H1 (cell line): ENCODE measurements at regions not wholly inside any gene's neighbourhood (a gene's known extent, or its start where the extent isn't known, plus 50 kb on each side); places are given as distances from the start of the nearest gene placed in this dataset.

ENCODE experiments used
- BRCA1 ChIP-seq: IDR thresholded peaks from 2 replicates; pipeline ENCODE4 v1.6.1; 2012; ENCODE audit warnings: low read depth, low read length, improper control_type of control experiment
- CBX8 ChIP-seq: fragments of 300-800, 300-1000 bp; sonication (generic); IDR thresholded peaks from 2 replicates; pipeline ENCODE4 v1.7.1; 2016; ENCODE audit warnings: low read depth, low read length, borderline replicate concordance
- HDAC6 ChIP-seq: IDR thresholded peaks from one replicate; pipeline ENCODE4 v1.7.1; 2012; ENCODE audit warnings: low read depth, mild to moderate bottlenecking, inconsistent platforms, low read length, moderate library complexity
- JUN ChIP-seq: IDR thresholded peaks from 2 replicates; pipeline ENCODE4 v1.6.1; 2011; ENCODE audit warnings: low read depth, mild to moderate bottlenecking, improper control_type of control experiment, low read length
- NANOG ChIP-seq: IDR thresholded peaks from 2 replicates; pipeline ENCODE4 v1.6.1; 2011; ENCODE audit warnings: low read length, low read depth, mild to moderate bottlenecking, inconsistent platforms; ENCODE audit not compliant: insufficient read depth, poor library complexity, severe bottlenecking
- PHF8 ChIP-seq: fragments of 200-600 bp; sonication (generic); conservative IDR thresholded peaks from 2 replicates; pipeline ENCODE4 v1.7.1; 2012; ENCODE audit warnings: low read depth, mild to moderate bottlenecking, inconsistent platforms, low read length, moderate library complexity
- SP2 ChIP-seq: IDR thresholded peaks from 2 replicates; pipeline ENCODE4 v1.6.1; 2012; ENCODE audit warnings: mild to moderate bottlenecking, low read length, inconsistent platforms
- SRF ChIP-seq: IDR thresholded peaks from 2 replicates; pipeline ENCODE4 v1.6.1; 2011; ENCODE audit warnings: mild to moderate bottlenecking, low read depth, low read length, moderate library complexity
- TBP ChIP-seq: IDR thresholded peaks from 2 replicates; pipeline ENCODE4 v1.6.1; 2011; ENCODE audit warnings: low read depth, low read length, improper control_type of control experiment
- ZNF274 ChIP-seq: IDR thresholded peaks from 2 replicates; pipeline ENCODE4 v1.7.0; 2012; ENCODE audit warnings: low read length, borderline replicate concordance; ENCODE audit errors: extremely low read depth
- TF ChIP-seq, protein P1 (sequence below): fragments of 300-600 bp; sonication (generic); IDR thresholded peaks from 2 replicates; pipeline ENCODE4 v1.7.1; 2012; ENCODE audit warnings: low read length, moderate library complexity, mild to moderate bottlenecking, inconsistent platforms; ENCODE audit not compliant: insufficient replicate concordance
- TF ChIP-seq, protein P2 (sequence below): IDR thresholded peaks from 2 replicates; pipeline ENCODE4 v1.6.1; 2012; ENCODE audit warnings: inconsistent platforms

DNA sequence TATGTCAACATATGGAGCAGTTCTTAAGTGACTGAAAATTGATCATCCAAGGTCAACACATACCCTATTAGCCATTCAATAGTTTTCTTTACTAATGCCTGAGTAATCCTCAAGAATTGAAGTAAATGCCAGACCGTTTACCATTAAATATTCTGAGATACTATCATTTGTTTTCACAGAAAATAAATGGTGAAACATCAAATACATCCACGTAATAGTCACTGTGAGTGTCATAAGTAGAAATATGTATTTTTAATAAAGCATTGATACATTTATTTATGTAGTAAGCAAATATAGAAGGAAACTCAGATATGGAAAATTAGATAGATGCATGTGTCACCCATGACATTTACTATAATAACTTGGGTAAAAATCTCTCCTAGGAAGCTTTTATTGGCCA lies 927.8 kb upstream of the NRXN1 start (continued):
- TF ChIP-seq, protein P1, sequence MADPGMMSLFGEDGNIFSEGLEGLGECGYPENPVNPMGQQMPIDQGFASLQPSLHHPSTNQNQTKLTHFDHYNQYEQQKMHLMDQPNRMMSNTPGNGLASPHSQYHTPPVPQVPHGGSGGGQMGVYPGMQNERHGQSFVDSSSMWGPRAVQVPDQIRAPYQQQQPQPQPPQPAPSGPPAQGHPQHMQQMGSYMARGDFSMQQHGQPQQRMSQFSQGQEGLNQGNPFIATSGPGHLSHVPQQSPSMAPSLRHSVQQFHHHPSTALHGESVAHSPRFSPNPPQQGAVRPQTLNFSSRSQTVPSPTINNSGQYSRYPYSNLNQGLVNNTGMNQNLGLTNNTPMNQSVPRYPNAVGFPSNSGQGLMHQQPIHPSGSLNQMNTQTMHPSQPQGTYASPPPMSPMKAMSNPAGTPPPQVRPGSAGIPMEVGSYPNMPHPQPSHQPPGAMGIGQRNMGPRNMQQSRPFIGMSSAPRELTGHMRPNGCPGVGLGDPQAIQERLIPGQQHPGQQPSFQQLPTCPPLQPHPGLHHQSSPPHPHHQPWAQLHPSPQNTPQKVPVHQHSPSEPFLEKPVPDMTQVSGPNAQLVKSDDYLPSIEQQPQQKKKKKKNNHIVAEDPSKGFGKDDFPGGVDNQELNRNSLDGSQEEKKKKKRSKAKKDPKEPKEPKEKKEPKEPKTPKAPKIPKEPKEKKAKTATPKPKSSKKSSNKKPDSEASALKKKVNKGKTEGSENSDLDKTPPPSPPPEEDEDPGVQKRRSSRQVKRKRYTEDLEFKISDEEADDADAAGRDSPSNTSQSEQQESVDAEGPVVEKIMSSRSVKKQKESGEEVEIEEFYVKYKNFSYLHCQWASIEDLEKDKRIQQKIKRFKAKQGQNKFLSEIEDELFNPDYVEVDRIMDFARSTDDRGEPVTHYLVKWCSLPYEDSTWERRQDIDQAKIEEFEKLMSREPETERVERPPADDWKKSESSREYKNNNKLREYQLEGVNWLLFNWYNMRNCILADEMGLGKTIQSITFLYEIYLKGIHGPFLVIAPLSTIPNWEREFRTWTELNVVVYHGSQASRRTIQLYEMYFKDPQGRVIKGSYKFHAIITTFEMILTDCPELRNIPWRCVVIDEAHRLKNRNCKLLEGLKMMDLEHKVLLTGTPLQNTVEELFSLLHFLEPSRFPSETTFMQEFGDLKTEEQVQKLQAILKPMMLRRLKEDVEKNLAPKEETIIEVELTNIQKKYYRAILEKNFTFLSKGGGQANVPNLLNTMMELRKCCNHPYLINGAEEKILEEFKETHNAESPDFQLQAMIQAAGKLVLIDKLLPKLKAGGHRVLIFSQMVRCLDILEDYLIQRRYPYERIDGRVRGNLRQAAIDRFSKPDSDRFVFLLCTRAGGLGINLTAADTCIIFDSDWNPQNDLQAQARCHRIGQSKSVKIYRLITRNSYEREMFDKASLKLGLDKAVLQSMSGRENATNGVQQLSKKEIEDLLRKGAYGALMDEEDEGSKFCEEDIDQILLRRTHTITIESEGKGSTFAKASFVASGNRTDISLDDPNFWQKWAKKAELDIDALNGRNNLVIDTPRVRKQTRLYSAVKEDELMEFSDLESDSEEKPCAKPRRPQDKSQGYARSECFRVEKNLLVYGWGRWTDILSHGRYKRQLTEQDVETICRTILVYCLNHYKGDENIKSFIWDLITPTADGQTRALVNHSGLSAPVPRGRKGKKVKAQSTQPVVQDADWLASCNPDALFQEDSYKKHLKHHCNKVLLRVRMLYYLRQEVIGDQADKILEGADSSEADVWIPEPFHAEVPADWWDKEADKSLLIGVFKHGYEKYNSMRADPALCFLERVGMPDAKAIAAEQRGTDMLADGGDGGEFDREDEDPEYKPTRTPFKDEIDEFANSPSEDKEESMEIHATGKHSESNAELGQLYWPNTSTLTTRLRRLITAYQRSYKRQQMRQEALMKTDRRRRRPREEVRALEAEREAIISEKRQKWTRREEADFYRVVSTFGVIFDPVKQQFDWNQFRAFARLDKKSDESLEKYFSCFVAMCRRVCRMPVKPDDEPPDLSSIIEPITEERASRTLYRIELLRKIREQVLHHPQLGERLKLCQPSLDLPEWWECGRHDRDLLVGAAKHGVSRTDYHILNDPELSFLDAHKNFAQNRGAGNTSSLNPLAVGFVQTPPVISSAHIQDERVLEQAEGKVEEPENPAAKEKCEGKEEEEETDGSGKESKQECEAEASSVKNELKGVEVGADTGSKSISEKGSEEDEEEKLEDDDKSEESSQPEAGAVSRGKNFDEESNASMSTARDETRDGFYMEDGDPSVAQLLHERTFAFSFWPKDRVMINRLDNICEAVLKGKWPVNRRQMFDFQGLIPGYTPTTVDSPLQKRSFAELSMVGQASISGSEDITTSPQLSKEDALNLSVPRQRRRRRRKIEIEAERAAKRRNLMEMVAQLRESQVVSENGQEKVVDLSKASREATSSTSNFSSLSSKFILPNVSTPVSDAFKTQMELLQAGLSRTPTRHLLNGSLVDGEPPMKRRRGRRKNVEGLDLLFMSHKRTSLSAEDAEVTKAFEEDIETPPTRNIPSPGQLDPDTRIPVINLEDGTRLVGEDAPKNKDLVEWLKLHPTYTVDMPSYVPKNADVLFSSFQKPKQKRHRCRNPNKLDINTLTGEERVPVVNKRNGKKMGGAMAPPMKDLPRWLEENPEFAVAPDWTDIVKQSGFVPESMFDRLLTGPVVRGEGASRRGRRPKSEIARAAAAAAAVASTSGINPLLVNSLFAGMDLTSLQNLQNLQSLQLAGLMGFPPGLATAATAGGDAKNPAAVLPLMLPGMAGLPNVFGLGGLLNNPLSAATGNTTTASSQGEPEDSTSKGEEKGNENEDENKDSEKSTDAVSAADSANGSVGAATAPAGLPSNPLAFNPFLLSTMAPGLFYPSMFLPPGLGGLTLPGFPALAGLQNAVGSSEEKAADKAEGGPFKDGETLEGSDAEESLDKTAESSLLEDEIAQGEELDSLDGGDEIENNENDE, result no peak
- TF ChIP-seq ZNF274 (no peak), TBP (no peak), CBX8 (no peak), PHF8 (no peak), NANOG (no peak), BRCA1 (no peak), HDAC6 (no peak), SRF (no peak), SP2 (no peak), JUN (no peak)
- TF ChIP-seq, protein P2, sequence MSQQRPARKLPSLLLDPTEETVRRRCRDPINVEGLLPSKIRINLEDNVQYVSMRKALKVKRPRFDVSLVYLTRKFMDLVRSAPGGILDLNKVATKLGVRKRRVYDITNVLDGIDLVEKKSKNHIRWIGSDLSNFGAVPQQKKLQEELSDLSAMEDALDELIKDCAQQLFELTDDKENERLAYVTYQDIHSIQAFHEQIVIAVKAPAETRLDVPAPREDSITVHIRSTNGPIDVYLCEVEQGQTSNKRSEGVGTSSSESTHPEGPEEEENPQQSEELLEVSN, result no peak
